ENCODE measurements at regions not wholly inside any gene's neighbourhood (a gene's known extent, or its start where the extent isn't known, plus 50 kb on each side); places are given as distances from the start of the nearest gene placed in this dataset.

GRCh38 chr11:90585491-90585890, 362.6 kb upstream of the CHORDC1 start:
- no peak for TF ChIP-seq CTCF (IDR thresholded peaks at IDR 0.05 in 4 of 5, conservative IDR thresholded peaks at IDR 0.05 in 1 of 5)
- TF ChIP-seq POLR2A (IDR thresholded peaks at IDR 0.05): no peak
